K562 (cell line): ENCODE measurements at regions not wholly inside any gene's neighbourhood (a gene's known extent, or its start where the extent isn't known, plus 50 kb on each side); places are given as distances from the start of the nearest gene placed in this dataset.

Source experiments
- ATAC-seq: fragments of 200-7000 bp; cut with Tn5 transposase; 3 replicates; pipeline ENCODE4 v1.9.1; 2020; ENCODE audit warnings: moderate library complexity
- BruUV-seq: library from RNA; stranded (reverse); fragments of 400-500 nt; replicated peaks from 2 replicates; lab custom pipeline; 2021; lab: Mats Ljungman, UMichigan
- CTCF ChIA-PET: fragments of 300-600 bp; formaldehyde crosslinking; extraction: SDS; loops from one replicate; lab custom pipeline; 2021; ENCODE audit warnings: low intra/inter-chr PET ratio; lab: Yijun Ruan, JAX
- POLR2A ChIA-PET: fragments of 300-600, 350-650 bp; sonication (Branson Sonifier 250); formaldehyde crosslinking; extraction: SDS; loops from one replicate; lab custom pipeline; 2021; ENCODE audit warnings: antibody characterized with exemption, inconsistent platforms; lab: Yijun Ruan, JAX
- DNase-seq, 4 experiments: peaks; one replicate each; pipeline versions ENCODE4 v3.0.0 to v3.0.0-alpha.2; 2011 to 2018; ENCODE audit warnings: low spot score in 3 of 4, mixed read lengths in 3 of 4; ENCODE audit errors: extremely low read depth in 1 of 4
- FAIRE-seq: peaks from 2 replicates; lab custom pipeline; 2011; peaks lifted over from hg19 to GRCh38; lab: Jason Lieb, UNC
- H2AFZ ChIP-seq: 2 replicates; pipeline ENCODE4 v1.6.0; 2011; ENCODE audit warnings: low read depth, low read length, control low read depth, inconsistent platforms
- H3K27ac ChIP-seq: fragments of 200-600 bp; 3 replicates; pipeline ENCODE4 v1.8.0; 2011; ENCODE audit warnings: low read depth, mild to moderate bottlenecking, control low read depth, inconsistent platforms, low read length, moderate library complexity, mixed read lengths; ENCODE audit errors: extremely low read depth
- H3K27me3 ChIP-seq, 2 experiments: fragments of 300-600 bp in 1 of 2; 2 replicates in 1 of 2; 3 replicates in 1 of 2; pipeline versions ENCODE4 v1.6.0 to v1.8.0; 2011; ENCODE audit warnings: inconsistent platforms in 2 of 2, low read length in 2 of 2, mild to moderate bottlenecking in 1 of 2, mixed read lengths in 1 of 2, moderate library complexity in 1 of 2; ENCODE audit not compliant: control insufficient read depth in 2 of 2, insufficient read depth in 2 of 2
- H3K36me3 ChIP-seq: fragments of 300-600 bp; 3 replicates; pipeline ENCODE4 v1.8.0; 2011; ENCODE audit warnings: mild to moderate bottlenecking, low read length, inconsistent platforms; ENCODE audit not compliant: control insufficient read depth, insufficient read depth
- H3K4me1 ChIP-seq, 2 experiments: fragments of 200-600 bp in 1 of 2; replicated peaks in 1 of 2; 2 replicates in 1 of 2; 3 replicates in 1 of 2; pipeline versions ENCODE4 v1.5.1 to v1.8.0; 2011; ENCODE audit warnings: inconsistent platforms in 2 of 2, low read length in 2 of 2, mild to moderate bottlenecking in 1 of 2, mixed read lengths in 1 of 2, moderate library complexity in 1 of 2; ENCODE audit not compliant: control insufficient read depth in 2 of 2, insufficient read depth in 2 of 2
- H3K4me2 ChIP-seq: 2 replicates; pipeline ENCODE4 v1.6.1; 2011; ENCODE audit warnings: low read length, control low read depth, inconsistent platforms, mixed read lengths; ENCODE audit not compliant: insufficient read depth
- H3K4me3 ChIP-seq: fragments of 200-600 bp; sonication (generic), shearing (Covaris generic); 2 replicates; pipeline ENCODE4 v1.5.1; 2016; ENCODE audit warnings: control low read depth, inconsistent platforms
- H3K79me2 ChIP-seq: fragments of 200-600 bp; 3 replicates; pipeline ENCODE4 v1.8.0; 2011; ENCODE audit warnings: low read length, inconsistent platforms; ENCODE audit not compliant: control insufficient read depth, insufficient read depth
- H3K9ac ChIP-seq, 2 experiments: 2 replicates each; pipeline versions ENCODE4 v1.6.0 to v1.6.1; 2011; ENCODE audit warnings: low read depth in 2 of 2, low read length in 2 of 2, control low read depth in 1 of 2, inconsistent platforms in 1 of 2, mild to moderate bottlenecking in 1 of 2, mixed read lengths in 1 of 2; ENCODE audit not compliant: insufficient read depth in 1 of 2
- H3K9me1 ChIP-seq: one replicate; pipeline ENCODE4 v1.6.0; 2011; ENCODE audit warnings: inconsistent platforms, mild to moderate bottlenecking, low read length, moderate library complexity; ENCODE audit not compliant: control insufficient read depth, insufficient read depth
- H3K9me3 ChIP-seq: replicated peaks from 2 replicates; pipeline ENCODE4 v1.5.1; 2011; ENCODE audit warnings: low read depth, low read length, inconsistent platforms; ENCODE audit not compliant: control insufficient read depth, insufficient read depth
- H4K20me1 ChIP-seq: replicated peaks from 2 replicates; pipeline ENCODE4 v1.6.1; 2011; ENCODE audit warnings: low read length, inconsistent platforms, mixed read lengths; ENCODE audit not compliant: control insufficient read depth, insufficient read depth
- CCNT2 ChIP-seq: IDR thresholded peaks from 2 replicates; pipeline ENCODE4 v1.6.1; 2011; ENCODE audit warnings: borderline replicate concordance, low read depth, mild to moderate bottlenecking, moderate library complexity, mixed read lengths, low read length; ENCODE audit not compliant: insufficient read length; ENCODE audit errors: extremely low read depth
- CHD4 ChIP-seq: fragments of 200-600 bp; sonication (generic); IDR thresholded peaks from 3 replicates; pipeline ENCODE4 v1.6.1; 2012; ENCODE audit warnings: low read depth, mild to moderate bottlenecking, mixed read lengths, low read length, inconsistent platforms; ENCODE audit not compliant: insufficient read depth, insufficient replicate concordance, poor library complexity, severe bottlenecking
- HMGN3 ChIP-seq: IDR thresholded peaks from 2 replicates; pipeline ENCODE4 v1.6.1; 2011; ENCODE audit warnings: borderline replicate concordance, low read depth, mild to moderate bottlenecking, mixed read lengths, low read length; ENCODE audit not compliant: insufficient read length; ENCODE audit errors: extremely low read depth
- ILK ChIP-seq: fragments of 450-650 bp; IDR thresholded peaks from 2 replicates; pipeline ENCODE4 v1.6.1; 2016; ENCODE audit warnings: missing genetic modification characterization, low read depth, mild to moderate bottlenecking, missing compliant biosample characterization, moderate library complexity, borderline replicate concordance
- KAT2B ChIP-seq: IDR thresholded peaks from one replicate; pipeline ENCODE4 v1.6.1; 2012; ENCODE audit warnings: low read depth, mild to moderate bottlenecking, control low read depth, inconsistent platforms, low read length, moderate library complexity
- NCOA2 ChIP-seq, 2 experiments: fragments of 450-650 bp; IDR thresholded peaks; 2 replicates each; pipeline ENCODE4 v1.6.1; 2018; ENCODE audit warnings: mild to moderate bottlenecking in 2 of 2, moderate library complexity in 1 of 2; ENCODE audit not compliant: partially characterized antibody in 2 of 2
- STAT5B ChIP-seq: fragments of 250-450 bp; sonication (Bioruptor Pico); IDR thresholded peaks from 2 replicates; pipeline ENCODE4 v1.8.0; 2021; ENCODE audit warnings: mild to moderate bottlenecking, inconsistent platforms
- TOE1 ChIP-seq, 2 experiments: fragments of 450-650 bp in 1 of 2; sonication (generic) in 1 of 2; formaldehyde crosslinking in 1 of 2; IDR thresholded peaks; 2 replicates each; pipeline versions ENCODE4 v1.7.1 to v1.8.0; 2016 to 2022; ENCODE audit warnings: borderline replicate concordance in 2 of 2, mild to moderate bottlenecking in 2 of 2, antibody characterized with exemption in 1 of 2, inconsistent platforms in 1 of 2, low read depth in 1 of 2, missing genetic modification reagents in 1 of 2, moderate library complexity in 1 of 2
- ZNF699 ChIP-seq: fragments of 250-450 bp; sonication (Bioruptor Pico); IDR thresholded peaks from 2 replicates; pipeline ENCODE4 v1.8.0; 2021; ENCODE audit warnings: mild to moderate bottlenecking, moderate library complexity; ENCODE audit not compliant: insufficient replicate concordance
- WGBS: fragments of 100-300 bp; shearing (Covaris generic); methylation state at CpG from one replicate; pipeline ENCODE4 v1.1.6; 2016; ENCODE audit warnings: low coverage, mixed read lengths; ENCODE audit not compliant: insufficient coverage; ENCODE audit errors: missing lambda C conversion rate; 5-methylcytosine and 5-hydroxymethylcytosine counted together
- in situ Hi-C: fragments of 300-500 bp; cut with MboI; formaldehyde crosslinking; loops from 4 replicates; pipeline ENCODE4 v1.15.0; 2018; ENCODE audit warnings: inconsistent platforms, mixed read lengths
- intact Hi-C: fragments of 100-400 bp; cut with micrococcal nuclease; formaldehyde crosslinking; loops from 2 replicates; pipeline ENCODE4 v1.14.2; 2022
- TF ChIP-seq, protein P1 (sequence below): fragments of 450-650 bp; formaldehyde crosslinking; IDR thresholded peaks from 2 replicates; pipeline ENCODE4 v1.4.0; 2020; ENCODE audit warnings: mild to moderate bottlenecking, moderate library complexity
- TF ChIP-seq, protein P2 (sequence below): sonication (generic); formaldehyde crosslinking; IDR thresholded peaks from 2 replicates; pipeline ENCODE4 v1.8.0; 2022; ENCODE audit warnings: mild to moderate bottlenecking, missing genetic modification reagents
- TF ChIP-seq, protein P3 (sequence below): sonication (generic); formaldehyde crosslinking; IDR thresholded peaks from 2 replicates; pipeline ENCODE4 v1.8.1; 2023; ENCODE audit warnings: mild to moderate bottlenecking, missing genetic modification reagents
- TF ChIP-seq, protein P4 (sequence below): fragments of 250-450 bp; sonication (Bioruptor Pico); IDR thresholded peaks from 2 replicates; pipeline ENCODE4 v1.5.0; 2020; ENCODE audit warnings: mild to moderate bottlenecking, borderline replicate concordance

DNA sequence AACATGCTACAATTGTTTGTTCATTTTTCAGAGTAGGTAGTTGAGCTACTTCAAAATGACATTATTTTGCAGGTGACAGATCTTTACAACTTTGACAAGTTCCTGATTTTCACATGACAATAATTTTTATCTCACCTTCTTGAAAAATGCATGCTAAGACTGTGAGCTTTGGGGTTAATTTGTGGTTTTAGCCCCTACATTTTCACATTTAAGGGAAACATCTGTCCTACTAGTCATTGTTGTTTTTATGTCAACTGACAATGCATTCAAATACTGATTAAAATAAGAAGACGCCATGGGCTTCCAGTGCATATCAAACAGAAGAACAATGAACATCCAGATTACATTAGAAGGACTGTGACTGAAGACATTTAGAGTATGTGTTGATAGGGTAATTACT lies 1470.8 kb upstream of the TENM4 start:
- DNase-seq (no peak), ATAC-seq (no peak), FAIRE-seq (no peak)
- ChIA-PET POLR2A (no interaction called here), CTCF (no interaction called here)
- Histone ChIP-seq H3K9ac (no peak overlapping the region), H3K9me3 (no peaks in the 10 kb centered on the region), H3K27ac (no peak overlapping the region), H3K79me2 (no peaks in the 10 kb centered on the region), H2AFZ (no peak overlapping the region), H3K4me1 (no peaks in the 10 kb centered on the region), H3K27me3 (no peaks in the 10 kb centered on the region), H3K4me3 (no peak overlapping the region), H4K20me1 (no peaks in the 10 kb centered on the region), H3K9me1 (no peaks in the 10 kb centered on the region), H3K4me2 (no peak overlapping the region), H3K36me3 (no peaks in the 10 kb centered on the region)
- intact Hi-C loops, result no loop called here
- 0% methylated on average over 1 of the region's 1 CpG for WGBS
- in situ Hi-C loops, result no loop called here
- BruUV-seq, result no TSS peak
- TF ChIP-seq, protein P1, sequence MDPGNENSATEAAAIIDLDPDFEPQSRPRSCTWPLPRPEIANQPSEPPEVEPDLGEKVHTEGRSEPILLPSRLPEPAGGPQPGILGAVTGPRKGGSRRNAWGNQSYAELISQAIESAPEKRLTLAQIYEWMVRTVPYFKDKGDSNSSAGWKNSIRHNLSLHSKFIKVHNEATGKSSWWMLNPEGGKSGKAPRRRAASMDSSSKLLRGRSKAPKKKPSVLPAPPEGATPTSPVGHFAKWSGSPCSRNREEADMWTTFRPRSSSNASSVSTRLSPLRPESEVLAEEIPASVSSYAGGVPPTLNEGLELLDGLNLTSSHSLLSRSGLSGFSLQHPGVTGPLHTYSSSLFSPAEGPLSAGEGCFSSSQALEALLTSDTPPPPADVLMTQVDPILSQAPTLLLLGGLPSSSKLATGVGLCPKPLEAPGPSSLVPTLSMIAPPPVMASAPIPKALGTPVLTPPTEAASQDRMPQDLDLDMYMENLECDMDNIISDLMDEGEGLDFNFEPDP (CRISPR knock-in tag), result no peak
- TF ChIP-seq, protein P2, sequence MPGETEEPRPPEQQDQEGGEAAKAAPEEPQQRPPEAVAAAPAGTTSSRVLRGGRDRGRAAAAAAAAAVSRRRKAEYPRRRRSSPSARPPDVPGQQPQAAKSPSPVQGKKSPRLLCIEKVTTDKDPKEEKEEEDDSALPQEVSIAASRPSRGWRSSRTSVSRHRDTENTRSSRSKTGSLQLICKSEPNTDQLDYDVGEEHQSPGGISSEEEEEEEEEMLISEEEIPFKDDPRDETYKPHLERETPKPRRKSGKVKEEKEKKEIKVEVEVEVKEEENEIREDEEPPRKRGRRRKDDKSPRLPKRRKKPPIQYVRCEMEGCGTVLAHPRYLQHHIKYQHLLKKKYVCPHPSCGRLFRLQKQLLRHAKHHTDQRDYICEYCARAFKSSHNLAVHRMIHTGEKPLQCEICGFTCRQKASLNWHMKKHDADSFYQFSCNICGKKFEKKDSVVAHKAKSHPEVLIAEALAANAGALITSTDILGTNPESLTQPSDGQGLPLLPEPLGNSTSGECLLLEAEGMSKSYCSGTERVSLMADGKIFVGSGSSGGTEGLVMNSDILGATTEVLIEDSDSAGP (CRISPR knock-in tag), result no peak
- TF ChIP-seq, protein P3, sequence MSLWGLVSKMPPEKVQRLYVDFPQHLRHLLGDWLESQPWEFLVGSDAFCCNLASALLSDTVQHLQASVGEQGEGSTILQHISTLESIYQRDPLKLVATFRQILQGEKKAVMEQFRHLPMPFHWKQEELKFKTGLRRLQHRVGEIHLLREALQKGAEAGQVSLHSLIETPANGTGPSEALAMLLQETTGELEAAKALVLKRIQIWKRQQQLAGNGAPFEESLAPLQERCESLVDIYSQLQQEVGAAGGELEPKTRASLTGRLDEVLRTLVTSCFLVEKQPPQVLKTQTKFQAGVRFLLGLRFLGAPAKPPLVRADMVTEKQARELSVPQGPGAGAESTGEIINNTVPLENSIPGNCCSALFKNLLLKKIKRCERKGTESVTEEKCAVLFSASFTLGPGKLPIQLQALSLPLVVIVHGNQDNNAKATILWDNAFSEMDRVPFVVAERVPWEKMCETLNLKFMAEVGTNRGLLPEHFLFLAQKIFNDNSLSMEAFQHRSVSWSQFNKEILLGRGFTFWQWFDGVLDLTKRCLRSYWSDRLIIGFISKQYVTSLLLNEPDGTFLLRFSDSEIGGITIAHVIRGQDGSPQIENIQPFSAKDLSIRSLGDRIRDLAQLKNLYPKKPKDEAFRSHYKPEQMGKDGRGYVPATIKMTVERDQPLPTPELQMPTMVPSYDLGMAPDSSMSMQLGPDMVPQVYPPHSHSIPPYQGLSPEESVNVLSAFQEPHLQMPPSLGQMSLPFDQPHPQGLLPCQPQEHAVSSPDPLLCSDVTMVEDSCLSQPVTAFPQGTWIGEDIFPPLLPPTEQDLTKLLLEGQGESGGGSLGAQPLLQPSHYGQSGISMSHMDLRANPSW (CRISPR knock-in tag), result no peak
- TF ChIP-seq CHD4 (no peak), ILK (tag) (no peak), ZNF699 (CRISPR knock-in tag) (no peak), KAT2B (no peak), CCNT2 (no peak), TOE1 (IDR thresholded peaks at IDR 0.05; ENCODE audit: borderline replicate concordance) (no peak), TOE1 (CRISPR knock-in tag; IDR thresholded peaks at IDR 0.05; ENCODE audit: borderline replicate concordance, low read depth) (no peak), HMGN3 (no peak), STAT5B (CRISPR knock-in tag) (no peak), NCOA2 (IDR thresholded peaks at IDR 0.05; ENCODE audit: partially characterized antibody in 2 of 2) (no peak)
- TF ChIP-seq, protein P4, sequence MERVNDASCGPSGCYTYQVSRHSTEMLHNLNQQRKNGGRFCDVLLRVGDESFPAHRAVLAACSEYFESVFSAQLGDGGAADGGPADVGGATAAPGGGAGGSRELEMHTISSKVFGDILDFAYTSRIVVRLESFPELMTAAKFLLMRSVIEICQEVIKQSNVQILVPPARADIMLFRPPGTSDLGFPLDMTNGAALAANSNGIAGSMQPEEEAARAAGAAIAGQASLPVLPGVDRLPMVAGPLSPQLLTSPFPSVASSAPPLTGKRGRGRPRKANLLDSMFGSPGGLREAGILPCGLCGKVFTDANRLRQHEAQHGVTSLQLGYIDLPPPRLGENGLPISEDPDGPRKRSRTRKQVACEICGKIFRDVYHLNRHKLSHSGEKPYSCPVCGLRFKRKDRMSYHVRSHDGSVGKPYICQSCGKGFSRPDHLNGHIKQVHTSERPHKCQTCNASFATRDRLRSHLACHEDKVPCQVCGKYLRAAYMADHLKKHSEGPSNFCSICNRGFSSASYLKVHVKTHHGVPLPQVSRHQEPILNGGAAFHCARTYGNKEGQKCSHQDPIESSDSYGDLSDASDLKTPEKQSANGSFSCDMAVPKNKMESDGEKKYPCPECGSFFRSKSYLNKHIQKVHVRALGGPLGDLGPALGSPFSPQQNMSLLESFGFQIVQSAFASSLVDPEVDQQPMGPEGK (CRISPR knock-in tag), result no peak
